Type B pancreatic cell (in vitro differentiated cells): ENCODE measurements at regions not wholly inside any gene's neighbourhood (a gene's known extent, or its start where the extent isn't known, plus 50 kb on each side); places are given as distances from the start of the nearest gene placed in this dataset.

Experiments used
- DNase-seq: peaks from one replicate; pipeline ENCODE4 v3.0.0; 2021; ENCODE audit warnings: mixed read lengths; ENCODE audit not compliant: unreplicated experiment; ENCODE audit errors: extremely low spot score
- H3K27ac Mint-ChIP-seq: 2 replicates; pipeline ENCODE4 v1.8.0; 2021; ENCODE audit warnings: mild to moderate bottlenecking, mixed read lengths
- H3K27me3 Mint-ChIP-seq: 2 replicates; pipeline ENCODE4 v1.8.0; 2021; ENCODE audit warnings: mixed read lengths
- H3K36me3 Mint-ChIP-seq: 2 replicates; pipeline ENCODE4 v1.8.0; 2021; ENCODE audit warnings: mixed read lengths
- H3K4me1 Mint-ChIP-seq: one replicate; pipeline ENCODE4 v1.8.0; 2021; ENCODE audit warnings: mixed read lengths; ENCODE audit not compliant: unreplicated experiment
- H3K4me3 Mint-ChIP-seq: 2 replicates; pipeline ENCODE4 v1.8.0; 2021; ENCODE audit warnings: mild to moderate bottlenecking, mixed read lengths
- H3K9me3 Mint-ChIP-seq: 2 replicates; pipeline ENCODE4 v1.8.0; 2021; ENCODE audit warnings: mixed read lengths
- TF ChIP-seq, protein P1 (sequence below): fragments of 200-600 bp; sonication (generic); conservative IDR thresholded peaks from 2 replicates; pipeline ENCODE4 v1.5.0; 2021; ENCODE audit warnings: antibody characterized with exemption, mild to moderate bottlenecking

DNA sequence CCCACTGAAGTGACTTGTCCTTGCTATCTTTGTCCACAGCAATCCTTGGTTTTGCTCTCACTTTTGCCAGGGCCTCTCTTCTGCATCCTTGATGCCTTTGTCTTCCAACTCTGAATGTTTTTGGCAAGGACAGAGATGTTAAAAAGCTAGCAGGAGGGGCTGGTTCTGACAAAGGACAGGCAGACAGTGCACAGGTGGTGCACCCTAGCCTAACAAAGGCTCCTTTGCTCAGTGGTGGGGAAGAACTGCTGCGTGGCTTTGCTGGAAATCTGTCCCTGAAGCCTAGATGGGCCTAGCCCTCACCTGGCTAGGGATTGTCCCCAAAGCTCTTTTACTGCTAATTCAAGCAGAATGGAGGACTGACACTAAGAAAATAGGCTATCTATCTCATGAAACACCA lies 233.5 kb downstream of the MAN2A1 start:
- Mint-ChIP-seq H3K36me3 (no peaks in the 10 kb centered on the region), H3K27ac (no peak overlapping the region), H3K4me3 (no peak overlapping the region), H3K27me3 (peaks cover 3% of the 10 kb centered on the region), H3K9me3 (no peaks in the 10 kb centered on the region), H3K4me1 (no peaks in the 10 kb centered on the region)
- TF ChIP-seq, protein P1, sequence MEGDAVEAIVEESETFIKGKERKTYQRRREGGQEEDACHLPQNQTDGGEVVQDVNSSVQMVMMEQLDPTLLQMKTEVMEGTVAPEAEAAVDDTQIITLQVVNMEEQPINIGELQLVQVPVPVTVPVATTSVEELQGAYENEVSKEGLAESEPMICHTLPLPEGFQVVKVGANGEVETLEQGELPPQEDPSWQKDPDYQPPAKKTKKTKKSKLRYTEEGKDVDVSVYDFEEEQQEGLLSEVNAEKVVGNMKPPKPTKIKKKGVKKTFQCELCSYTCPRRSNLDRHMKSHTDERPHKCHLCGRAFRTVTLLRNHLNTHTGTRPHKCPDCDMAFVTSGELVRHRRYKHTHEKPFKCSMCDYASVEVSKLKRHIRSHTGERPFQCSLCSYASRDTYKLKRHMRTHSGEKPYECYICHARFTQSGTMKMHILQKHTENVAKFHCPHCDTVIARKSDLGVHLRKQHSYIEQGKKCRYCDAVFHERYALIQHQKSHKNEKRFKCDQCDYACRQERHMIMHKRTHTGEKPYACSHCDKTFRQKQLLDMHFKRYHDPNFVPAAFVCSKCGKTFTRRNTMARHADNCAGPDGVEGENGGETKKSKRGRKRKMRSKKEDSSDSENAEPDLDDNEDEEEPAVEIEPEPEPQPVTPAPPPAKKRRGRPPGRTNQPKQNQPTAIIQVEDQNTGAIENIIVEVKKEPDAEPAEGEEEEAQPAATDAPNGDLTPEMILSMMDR, result no peak
- no peak for DNase-seq

DNA sequence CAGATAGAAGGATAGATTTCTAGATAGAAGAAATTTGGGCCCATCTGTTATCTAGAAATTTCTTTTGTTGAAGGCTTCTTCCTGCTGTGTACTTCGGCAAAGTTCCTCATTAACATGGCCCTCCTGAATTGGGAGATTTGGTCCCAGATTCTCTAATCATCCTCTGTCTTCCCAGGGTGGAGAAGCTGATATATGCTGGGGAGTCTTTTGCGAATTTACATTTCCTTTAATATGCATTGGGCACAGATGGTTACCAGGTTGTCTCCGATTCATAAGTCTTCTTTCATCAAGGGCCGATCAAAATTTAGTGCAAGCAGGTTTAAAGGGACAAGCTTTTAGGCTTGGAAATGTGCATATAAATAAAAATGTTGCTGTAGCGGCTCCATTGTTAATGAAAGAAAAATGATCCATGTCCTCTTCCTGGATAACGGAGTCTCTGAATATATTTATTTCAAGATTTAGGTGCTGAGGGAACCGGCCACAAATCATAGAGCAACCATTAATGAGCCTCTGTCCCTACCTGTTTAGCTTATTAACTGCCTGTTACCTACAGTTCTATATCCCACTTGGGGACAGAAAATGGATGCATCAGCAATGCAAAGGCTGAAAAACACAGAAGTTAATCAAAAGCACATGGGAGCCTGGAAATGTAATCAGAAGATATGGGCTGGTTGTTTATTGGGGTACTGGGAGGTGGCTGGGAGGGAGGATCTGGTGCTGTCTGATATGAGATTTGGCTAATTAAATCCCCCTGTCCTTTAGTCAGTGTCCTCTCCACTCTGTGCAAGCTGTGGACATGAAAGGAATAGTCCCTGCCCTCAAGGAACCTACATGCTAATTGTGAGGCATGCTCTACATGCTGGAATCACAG lies 234.7 kb downstream of the MAN2A1 start:
- no peak overlapping the region for H3K4me3 Mint-ChIP-seq
- no peak for DNase-seq
- peaks cover 3% of the 10 kb centered on the region for H3K27me3 Mint-ChIP-seq
- no peaks in the 10 kb centered on the region for H3K4me1 Mint-ChIP-seq
- H3K9me3 Mint-ChIP-seq, result no peaks in the 10 kb centered on the region
- H3K27ac Mint-ChIP-seq, result no peak overlapping the region
- no peaks in the 10 kb centered on the region for H3K36me3 Mint-ChIP-seq
- TF ChIP-seq, protein P1, result no peak

DNA sequence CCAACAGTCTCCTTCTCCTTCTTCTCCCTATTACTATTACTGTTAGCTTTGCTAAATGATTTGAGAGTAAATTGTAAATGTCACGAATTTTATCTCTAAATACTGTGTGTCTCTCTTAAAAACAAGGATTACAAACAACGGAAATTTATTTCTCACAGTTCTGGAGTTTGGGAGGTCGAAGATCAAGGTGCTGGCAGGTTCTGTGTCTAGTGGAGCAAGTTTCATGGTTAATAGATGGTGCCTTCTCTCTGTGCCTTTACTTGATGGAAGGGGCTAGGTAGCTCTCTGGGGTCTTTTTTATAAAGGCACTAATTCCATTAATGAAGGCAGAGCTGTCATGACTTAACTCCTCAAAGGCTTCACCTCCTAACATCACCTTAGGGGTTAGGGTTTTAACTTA lies 237.9 kb downstream of the MAN2A1 start:
- Mint-ChIP-seq H3K9me3 (no peaks in the 10 kb centered on the region), H3K36me3 (no peaks in the 10 kb centered on the region), H3K27ac (no peak overlapping the region), H3K4me3 (no peak overlapping the region), H3K27me3 (no peaks in the 10 kb centered on the region), H3K4me1 (peaks cover 6% of the 10 kb centered on the region)
- DNase-seq, result no peak
- TF ChIP-seq, protein P1, result no peak

DNA sequence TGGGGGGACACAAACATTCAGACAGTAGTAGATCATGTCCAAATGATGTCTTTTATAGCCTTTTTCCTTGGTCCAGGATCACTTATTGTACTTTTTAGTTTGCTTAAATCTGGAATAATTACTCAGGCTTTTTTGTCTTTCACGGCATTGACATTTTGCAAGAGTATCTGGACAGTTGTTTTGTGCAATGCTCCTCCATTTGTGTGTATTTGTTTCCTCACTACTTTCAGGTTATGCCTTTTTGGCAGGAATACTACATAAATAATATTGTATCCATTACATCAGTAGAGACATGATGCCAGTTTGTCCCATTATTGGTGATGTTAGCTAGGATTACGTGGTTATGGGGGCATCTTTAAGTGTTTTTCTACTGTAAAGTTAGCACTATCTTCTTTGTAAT lies 238.3 kb downstream of the MAN2A1 start:
- peaks cover 6% of the 10 kb centered on the region for H3K4me1 Mint-ChIP-seq
- DNase-seq, result no peak
- no peaks in the 10 kb centered on the region for H3K9me3 Mint-ChIP-seq
- H3K36me3 Mint-ChIP-seq, result no peaks in the 10 kb centered on the region
- TF ChIP-seq, protein P1, result no peak
- H3K4me3 Mint-ChIP-seq, result no peak overlapping the region
- no peaks in the 10 kb centered on the region for H3K27me3 Mint-ChIP-seq
- H3K27ac Mint-ChIP-seq, result no peak overlapping the region

DNA sequence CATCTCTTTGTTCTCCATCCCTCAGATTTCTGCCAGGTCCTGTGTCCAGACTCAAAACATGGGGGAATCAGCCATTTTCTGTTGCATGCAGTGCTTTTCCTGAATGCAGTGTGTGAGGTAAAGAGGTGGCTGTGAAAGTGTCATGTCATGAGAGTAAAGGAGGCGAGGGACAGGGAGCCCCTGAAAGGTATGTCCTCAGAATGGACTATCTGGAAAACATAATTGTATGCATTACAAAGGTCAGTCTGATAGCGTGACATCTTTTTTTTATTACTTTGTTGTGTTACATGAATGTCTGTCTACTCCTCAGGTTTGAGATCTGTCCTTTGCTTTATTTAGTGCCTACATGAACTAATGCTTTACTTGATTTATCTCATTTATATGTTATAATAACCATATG lies 239.1 kb downstream of the MAN2A1 start:
- Mint-ChIP-seq H3K27ac (no peak overlapping the region), H3K9me3 (no peaks in the 10 kb centered on the region), H3K27me3 (no peaks in the 10 kb centered on the region), H3K36me3 (no peaks in the 10 kb centered on the region), H3K4me3 (no peak overlapping the region), H3K4me1 (peaks cover 6% of the 10 kb centered on the region)
- DNase-seq, result no peak
- TF ChIP-seq, protein P1, result no peak
